NCI-H510A (cell line): ENCODE measurements at regions not wholly inside any gene's neighbourhood (a gene's known extent, or its start where the extent isn't known, plus 50 kb on each side); places are given as distances from the start of the nearest gene placed in this dataset.

ENCODE experiments used
- DNase-seq: peaks from one replicate; lab custom pipeline; 2025; lab: John Stamatoyannopoulos, UW

DNA sequence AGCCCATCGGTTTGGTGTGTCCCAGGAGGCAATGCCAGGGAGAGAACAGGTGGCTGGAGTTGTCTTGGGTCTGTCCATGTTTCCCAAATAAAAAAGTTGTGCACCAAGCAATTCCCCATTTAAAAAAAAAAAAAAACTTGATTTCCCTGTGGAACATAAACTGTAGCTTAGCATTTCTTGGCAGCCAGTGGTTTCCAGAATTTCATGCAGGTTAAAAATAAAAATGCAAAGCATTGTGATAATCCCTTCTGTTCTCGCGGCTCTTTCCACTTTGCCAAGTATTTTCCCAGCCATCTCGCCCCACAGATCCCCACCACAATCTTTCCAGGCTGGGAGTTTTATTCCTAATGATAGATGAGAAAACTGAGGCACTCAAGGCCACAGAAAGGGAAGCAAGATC lies 51.4 kb upstream of the MSX1 start:
- DNase-seq = no peak

DNA sequence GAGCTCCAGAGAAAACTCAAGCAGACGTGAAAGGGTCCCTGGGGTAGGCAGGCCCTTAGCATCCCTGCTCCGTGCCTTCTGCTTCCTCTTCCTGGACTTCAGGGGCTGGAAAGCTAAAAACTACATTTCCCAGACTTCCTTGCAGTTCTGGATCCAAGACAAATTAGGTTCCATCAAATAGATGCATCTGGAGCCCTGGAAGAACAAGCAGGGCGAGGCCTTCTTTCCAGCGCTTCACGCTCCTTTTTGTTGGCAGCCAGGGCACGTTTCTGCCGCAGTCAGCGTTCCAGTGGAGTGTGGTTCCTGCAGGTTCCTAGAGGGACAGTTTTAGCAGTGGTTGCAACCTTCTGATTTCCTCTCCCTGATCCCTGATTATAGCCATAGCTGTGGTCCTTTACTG lies 53.6 kb upstream of the MSX1 start:
- no peak for DNase-seq

DNA sequence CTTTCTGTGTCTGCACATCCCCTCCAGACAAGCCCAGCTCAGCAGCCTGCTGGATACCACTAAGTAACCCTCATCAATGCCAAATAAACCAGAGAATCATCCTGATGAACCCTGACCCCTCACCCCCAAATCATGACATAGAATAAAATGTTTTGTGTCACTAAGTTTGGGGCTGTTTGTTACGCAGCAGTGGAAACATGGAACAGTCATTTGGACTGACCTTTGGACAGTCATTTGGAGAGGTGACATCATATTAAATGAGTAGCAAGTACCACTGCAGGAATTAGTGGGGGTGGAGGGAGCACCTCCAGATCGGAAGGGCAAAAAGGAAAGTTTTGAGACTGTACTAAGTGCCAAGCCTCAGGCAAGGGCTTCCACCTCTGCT lies 55.6 kb upstream of the MSX1 start:
- no peak for DNase-seq

GRCh38 chr4:4803216-4803911 lies 56.1 kb upstream of the MSX1 start:
- DNase-seq = no peak

DNA sequence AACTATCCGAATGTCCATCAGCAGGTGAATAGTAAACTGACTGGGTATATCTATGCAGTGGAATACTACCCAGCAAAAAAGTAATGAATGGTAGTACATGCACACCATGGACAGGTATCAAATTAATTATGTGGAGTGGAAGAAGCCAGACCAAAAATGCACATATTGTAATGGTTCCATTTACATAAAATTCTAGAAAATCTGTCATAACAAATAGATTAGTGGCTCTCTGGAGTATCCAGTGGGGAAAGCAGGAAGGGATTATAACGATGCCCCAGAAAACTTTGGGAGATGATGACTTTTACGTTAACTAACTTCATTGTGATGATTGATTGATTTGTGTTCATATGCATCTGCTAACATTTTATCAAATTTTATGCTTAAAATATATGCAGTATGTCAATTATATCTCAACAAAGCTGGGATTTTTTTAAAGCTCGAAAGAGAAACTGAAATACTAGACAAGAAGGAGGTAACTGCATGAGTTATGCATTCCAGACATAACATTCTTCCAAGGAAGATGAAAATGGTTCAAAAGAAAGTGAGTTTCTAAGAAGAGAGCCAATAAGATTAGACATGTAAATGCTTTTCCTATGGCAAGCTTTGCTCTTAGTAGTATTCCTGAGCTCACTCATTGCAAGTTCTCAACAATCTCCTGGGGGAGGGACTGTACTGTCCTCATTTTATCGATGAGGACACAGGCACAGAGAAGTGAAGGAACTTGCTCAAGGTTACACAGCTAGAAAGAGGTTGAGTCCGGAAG lies 58.6 kb upstream of the MSX1 start:
- DNase-seq = no peak

- DNase-seq = no peak
Observed at GRCh38 chr4:4794421-4794820, 65.0 kb upstream of the MSX1 start.

- no peak for DNase-seq
Observed at GRCh38 chr4:4792466-4792865, 67.0 kb upstream of the MSX1 start.

DNA sequence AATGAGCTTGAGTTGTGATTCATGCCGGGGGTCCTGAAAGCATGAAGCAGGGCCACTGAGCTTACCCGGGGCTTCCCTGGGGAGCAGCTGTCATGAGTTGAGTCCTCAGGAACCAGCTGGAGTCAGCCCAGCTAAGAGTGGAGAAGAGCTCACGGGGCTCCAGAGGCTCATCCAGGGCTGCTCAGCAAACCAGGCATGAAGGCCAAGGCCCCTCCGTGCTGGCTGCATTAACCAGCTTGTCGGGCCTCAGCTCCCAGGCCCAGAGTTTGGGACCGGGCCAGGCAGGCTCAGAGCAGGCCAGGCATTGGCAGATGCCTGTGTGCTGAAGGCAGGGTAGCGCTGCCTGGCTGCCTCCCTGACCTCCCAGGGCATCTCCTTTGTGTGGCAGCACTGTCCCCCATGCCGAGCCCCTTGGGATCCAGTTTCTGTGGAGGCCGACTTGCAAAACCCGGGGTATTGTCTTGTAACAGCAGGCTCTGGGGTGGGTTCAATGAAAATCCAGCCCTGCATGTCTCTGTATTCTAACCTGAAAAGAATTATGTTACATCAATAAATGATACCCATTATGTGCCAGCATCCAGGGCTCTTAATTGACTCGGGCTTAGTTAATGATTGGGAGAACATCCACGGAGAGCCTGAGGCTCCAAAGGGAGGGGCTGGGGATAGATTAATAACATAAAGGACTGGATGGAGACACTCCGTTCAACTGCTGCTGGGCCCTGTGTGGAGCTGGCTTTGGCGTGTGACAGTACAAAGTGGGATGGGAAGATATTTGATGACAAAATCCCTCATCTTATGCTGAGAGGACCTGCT lies 68.0 kb upstream of the MSX1 start:
- DNase-seq = no peak

DNA sequence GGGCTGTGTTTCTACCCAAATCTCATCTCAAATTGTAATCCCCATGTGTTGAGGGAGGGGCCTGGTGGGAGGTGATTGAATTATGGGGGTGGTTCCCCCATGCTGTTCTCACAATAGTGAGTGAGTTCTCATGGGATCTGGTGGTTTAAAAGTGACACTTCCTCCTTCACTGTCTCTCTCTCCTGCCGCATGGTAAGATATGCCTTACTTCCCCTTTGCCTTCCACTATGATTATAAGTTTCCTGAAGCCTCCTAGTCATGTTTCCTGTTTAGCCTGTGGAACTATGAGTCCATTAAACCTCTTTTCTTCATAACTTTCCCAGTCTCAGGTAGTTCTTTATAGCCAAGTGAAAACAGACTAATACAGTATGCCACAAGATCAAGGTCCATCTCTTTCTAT lies 70.0 kb upstream of the MSX1 start:
- DNase-seq = no peak

DNA sequence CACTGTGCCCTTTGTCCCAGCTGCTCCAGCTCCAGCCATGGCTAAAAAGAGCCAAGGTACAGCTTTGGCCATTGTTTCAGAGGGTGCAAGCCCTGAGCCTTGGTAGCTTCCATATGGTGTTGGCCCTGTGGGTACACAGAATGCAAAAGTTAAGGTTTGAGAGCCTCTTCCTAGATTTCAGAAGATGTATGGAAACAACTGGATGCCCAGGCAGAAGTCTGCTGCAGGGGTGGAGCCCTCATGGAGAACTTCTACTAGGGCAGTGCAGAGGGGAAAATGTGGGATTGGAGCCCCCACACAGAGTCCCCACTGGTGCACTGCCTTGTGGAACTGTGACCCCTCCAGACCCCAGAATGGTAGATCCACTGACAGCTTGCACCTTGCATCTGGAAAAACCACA lies 70.9 kb upstream of the MSX1 start:
- DNase-seq = no peak

GRCh38 chr4:4787421-4787820 lies 72.0 kb upstream of the MSX1 start:
- no peak for DNase-seq

- DNase-seq = no peak
Observed at GRCh38 chr4:4784379-4784778, 75.1 kb upstream of the MSX1 start.

- no peak for DNase-seq
Observed at GRCh38 chr4:4783847-4784246, 75.6 kb upstream of the MSX1 start.

GRCh38 chr4:4782969-4783368 lies 76.5 kb upstream of the MSX1 start:
- no peak for DNase-seq

DNA sequence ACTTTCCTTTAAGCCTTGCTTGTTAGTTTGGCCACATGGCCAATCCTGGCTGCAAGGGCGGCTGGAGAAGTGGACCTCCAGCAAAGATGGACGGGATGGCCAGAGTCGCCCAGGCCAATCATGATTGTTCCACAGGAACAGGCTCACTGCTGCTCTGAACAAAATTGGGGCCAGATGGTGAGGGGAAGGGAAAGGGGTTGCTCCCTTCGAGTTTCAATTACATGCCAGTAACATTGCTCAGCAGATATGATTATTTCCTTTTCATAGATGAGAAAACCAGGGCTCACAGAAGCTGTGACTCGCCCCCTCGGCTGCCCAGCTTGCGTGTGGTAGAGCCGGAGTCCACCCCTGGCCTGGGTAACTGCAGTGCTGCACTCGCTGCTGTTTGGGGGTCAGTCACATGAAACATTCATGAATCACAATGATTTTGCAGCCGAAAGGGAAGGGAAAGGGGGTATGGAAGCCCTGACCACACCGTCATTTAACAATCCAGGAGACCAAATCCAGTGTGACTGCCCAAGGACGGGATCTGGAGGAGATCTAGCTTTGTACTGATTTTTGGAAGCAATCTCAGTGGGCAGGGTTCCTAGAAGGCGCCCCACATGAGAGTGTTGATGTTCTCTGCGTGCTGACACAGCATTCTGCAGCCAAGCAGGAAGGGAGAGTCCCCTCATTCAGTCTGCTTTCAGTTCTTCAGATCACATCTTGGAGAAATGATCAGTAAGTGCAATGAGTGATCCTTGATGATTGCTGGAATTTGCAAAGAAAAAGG lies 77.3 kb upstream of the MSX1 start:
- no peak for DNase-seq

DNA sequence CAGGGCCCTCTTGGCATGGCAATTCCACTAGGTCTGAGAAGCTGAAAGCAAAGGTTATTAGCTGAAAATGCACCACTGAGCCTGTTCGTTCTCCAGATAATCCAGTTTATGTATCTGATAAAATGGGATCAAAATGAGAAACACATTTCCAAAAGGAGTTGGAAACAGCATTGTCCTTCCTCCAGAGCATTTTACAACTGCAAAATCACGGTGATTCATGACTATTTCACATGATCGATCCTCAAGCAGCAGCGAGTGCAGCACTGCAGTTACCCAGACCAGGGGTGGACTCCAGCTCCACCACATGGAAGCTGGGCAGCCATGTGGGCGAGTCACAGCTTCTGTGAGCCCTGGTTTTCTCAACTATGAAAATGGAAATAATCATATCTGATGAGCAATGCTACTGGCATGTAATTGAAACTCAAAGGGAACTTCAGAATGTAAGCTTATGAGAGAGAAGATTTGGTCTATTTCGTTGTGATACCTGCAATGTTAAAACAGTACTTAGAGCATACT lies 78.7 kb upstream of the MSX1 start:
- DNase-seq = no peak

- no peak for DNase-seq
Observed at GRCh38 chr4:4779486-4779885, 80.0 kb upstream of the MSX1 start.

DNA sequence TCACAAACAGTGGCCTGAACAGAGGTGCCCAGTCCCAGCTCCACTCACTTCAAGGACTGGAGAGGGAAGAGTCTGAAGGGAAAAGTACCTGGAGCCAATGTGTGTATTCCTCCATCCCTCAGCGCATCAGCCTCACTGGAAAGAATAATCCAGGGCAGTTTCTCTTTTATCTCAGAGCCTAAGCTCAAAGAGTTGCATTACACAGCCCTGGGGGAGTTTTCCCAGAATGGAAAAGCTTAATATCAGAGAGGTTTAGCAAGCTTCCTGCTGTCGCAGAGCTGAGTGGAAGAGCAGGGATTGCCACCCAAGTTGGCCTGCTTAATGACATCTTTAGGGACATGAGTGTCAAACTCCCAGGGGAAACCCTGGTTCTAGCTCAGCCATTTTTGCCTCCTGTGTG lies 80.4 kb upstream of the MSX1 start:
- no peak for DNase-seq

DNA sequence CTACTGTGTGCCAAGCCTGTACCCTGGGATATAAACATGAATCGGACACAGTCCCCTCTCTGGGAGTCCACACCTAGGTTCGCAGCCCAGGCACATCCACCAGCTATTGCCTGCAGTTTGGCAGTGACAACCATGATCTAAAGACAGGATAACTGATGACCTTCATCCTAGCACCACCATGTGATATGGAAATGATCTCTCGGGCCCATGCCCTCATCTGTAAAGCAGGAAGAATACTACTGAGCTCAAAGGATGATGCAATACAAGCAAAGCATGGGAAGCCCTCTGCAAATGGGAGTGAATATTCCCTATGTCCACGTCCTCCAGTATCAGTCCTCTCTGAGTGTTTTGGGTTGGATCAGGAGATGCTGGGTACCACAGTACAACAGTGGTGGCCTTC lies 80.9 kb upstream of the MSX1 start:
- no peak for DNase-seq

DNA sequence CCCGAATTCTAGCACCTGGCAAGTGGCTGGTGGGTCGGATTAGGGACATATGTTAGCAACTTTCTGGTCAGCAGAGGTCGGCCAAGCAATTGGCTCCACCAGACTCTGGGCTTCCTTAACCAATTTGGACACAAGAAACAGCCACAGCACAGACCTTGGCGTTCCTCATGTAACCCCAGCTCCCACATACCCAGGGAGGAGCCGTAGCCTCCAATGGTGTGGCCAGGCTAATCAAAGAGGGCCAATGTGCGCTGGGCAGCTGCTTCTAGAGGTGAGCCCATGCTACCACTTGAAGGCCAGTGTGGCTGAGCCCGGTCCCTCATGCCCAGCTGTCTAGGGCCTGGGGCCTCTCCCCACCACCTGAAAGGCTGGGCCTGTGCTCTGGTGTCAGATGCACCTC lies 82.5 kb upstream of the MSX1 start:
- DNase-seq = no peak

- no peak for DNase-seq
Observed at GRCh38 chr4:4776335-4776734, 83.1 kb upstream of the MSX1 start.

GRCh38 chr4:4775493-4776004 lies 83.9 kb upstream of the MSX1 start:
- DNase-seq = no peak
